Loucy (cell line): ENCODE measurements at regions not wholly inside any gene's neighbourhood (a gene's known extent, or its start where the extent isn't known, plus 50 kb on each side); places are given as distances from the start of the nearest gene placed in this dataset.

Experiments used
- H2AFZ ChIP-seq: fragments of 200-600 bp; sonication (generic); 2 replicates; pipeline ENCODE4 v1.6.0; 2016; ENCODE audit warnings: antibody characterized with exemption, mild to moderate bottlenecking, low read length, moderate library complexity
- H3F3A ChIP-seq: fragments of 200-600 bp; 2 replicates; pipeline ENCODE4 v1.6.0; 2016; ENCODE audit warnings: antibody characterized with exemption, low read depth, mild to moderate bottlenecking
- H3K27me3 ChIP-seq: fragments of 200-600 bp; sonication (generic); 2 replicates; pipeline ENCODE4 v1.6.1; 2014; ENCODE audit warnings: low read length, mild to moderate bottlenecking; ENCODE audit not compliant: insufficient read depth, poor library complexity, severe bottlenecking
- H3K36me3 ChIP-seq: fragments of 200-600 bp; sonication (generic); 2 replicates; pipeline ENCODE4 v1.6.1; 2016; ENCODE audit warnings: low read length; ENCODE audit not compliant: insufficient read depth
- H3K4me1 ChIP-seq: fragments of 200-600 bp; sonication (generic); 2 replicates; pipeline ENCODE4 v1.5.1; 2014; ENCODE audit warnings: low read length, mild to moderate bottlenecking; ENCODE audit not compliant: insufficient read depth, poor library complexity, severe bottlenecking
- H3K4me2 ChIP-seq: fragments of 200-600 bp; sonication (generic); 2 replicates; pipeline ENCODE4 v1.6.0; 2014; ENCODE audit warnings: antibody characterized with exemption, low read length, low read depth, mild to moderate bottlenecking; ENCODE audit not compliant: poor library complexity, severe bottlenecking
- H3K4me3 ChIP-seq: fragments of 200-600 bp; sonication (generic); 2 replicates; pipeline ENCODE4 v1.5.1; 2014; ENCODE audit warnings: low read length, mild to moderate bottlenecking, mixed read lengths; ENCODE audit not compliant: poor library complexity, severe bottlenecking
- H3K79me2 ChIP-seq: fragments of 200-600 bp; sonication (generic); 2 replicates; pipeline ENCODE4 v1.6.1; 2014; ENCODE audit warnings: low read length; ENCODE audit not compliant: insufficient read depth
- H3K9ac ChIP-seq: fragments of 200-600 bp; sonication (generic); 2 replicates; pipeline ENCODE4 v1.6.0; 2014; ENCODE audit warnings: mild to moderate bottlenecking, low read depth, low read length, moderate library complexity; ENCODE audit not compliant: poor library complexity, severe bottlenecking
- H3K9me2 ChIP-seq: fragments of 200-600 bp; sonication (generic); replicated peaks from 2 replicates; pipeline ENCODE4 v1.6.1; 2016; ENCODE audit warnings: low read depth, low read length, mixed read lengths
- H3K9me3 ChIP-seq: fragments of 200-600 bp; sonication (generic); 2 replicates; pipeline ENCODE4 v1.6.1; 2014; ENCODE audit warnings: mild to moderate bottlenecking, antibody characterized with exemption, low read length, low read depth; ENCODE audit not compliant: insufficient read depth
- H4K20me1 ChIP-seq: fragments of 200-600 bp; sonication (generic); 2 replicates; pipeline ENCODE4 v1.6.0; 2014; ENCODE audit warnings: antibody characterized with exemption, low read length, mild to moderate bottlenecking; ENCODE audit not compliant: insufficient read depth, poor library complexity, severe bottlenecking
- EZH2phosphoT487 ChIP-seq: fragments of 200-600 bp; IDR thresholded peaks from 2 replicates; pipeline ENCODE4 v1.6.1; 2018; ENCODE audit warnings: antibody characterized with exemption, mild to moderate bottlenecking, moderate library complexity, borderline replicate concordance
- TF ChIP-seq, protein P1 (sequence below): fragments of 200-600 bp; sonication (generic); conservative IDR thresholded peaks from 2 replicates; pipeline ENCODE4 v1.5.1; 2014; ENCODE audit warnings: mild to moderate bottlenecking, antibody characterized with exemption, low read length

DNA sequence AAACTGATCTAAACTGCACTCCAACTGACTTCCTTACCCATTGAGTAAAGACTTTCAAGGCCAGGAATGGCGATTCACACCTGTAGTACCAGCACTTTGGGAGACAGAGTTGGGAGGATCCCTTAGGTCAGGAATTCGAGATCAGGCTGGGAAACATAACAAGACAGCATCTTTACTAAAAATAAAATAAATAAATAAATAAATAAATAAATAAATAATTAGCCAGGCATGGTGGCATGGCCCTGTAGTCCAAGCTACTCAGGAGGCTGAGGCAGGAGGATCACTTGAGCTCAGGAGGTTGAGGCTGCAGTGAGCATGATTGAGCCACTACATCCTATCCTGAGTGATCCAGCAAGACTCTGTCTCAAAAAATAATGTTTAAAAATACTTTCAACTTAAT is 148.4 kb downstream of the CEMIP2 start:
- H3K4me3 ChIP-seq = no peak overlapping the region
- H3K9me3 ChIP-seq = no peaks in the 10 kb centered on the region
- H2AFZ ChIP-seq = no peak overlapping the region
- no peaks in the 10 kb centered on the region for H3K9me2 ChIP-seq
- H3K79me2 ChIP-seq = no peaks in the 10 kb centered on the region
- H3K4me1 ChIP-seq = no peaks in the 10 kb centered on the region
- H3K27me3 ChIP-seq = no peaks in the 10 kb centered on the region
- no peaks in the 10 kb centered on the region for H3F3A ChIP-seq
- H3K9ac ChIP-seq = no peak overlapping the region
- no peaks in the 10 kb centered on the region for H4K20me1 ChIP-seq
- H3K4me2 ChIP-seq = no peak overlapping the region
- TF ChIP-seq, protein P1, sequence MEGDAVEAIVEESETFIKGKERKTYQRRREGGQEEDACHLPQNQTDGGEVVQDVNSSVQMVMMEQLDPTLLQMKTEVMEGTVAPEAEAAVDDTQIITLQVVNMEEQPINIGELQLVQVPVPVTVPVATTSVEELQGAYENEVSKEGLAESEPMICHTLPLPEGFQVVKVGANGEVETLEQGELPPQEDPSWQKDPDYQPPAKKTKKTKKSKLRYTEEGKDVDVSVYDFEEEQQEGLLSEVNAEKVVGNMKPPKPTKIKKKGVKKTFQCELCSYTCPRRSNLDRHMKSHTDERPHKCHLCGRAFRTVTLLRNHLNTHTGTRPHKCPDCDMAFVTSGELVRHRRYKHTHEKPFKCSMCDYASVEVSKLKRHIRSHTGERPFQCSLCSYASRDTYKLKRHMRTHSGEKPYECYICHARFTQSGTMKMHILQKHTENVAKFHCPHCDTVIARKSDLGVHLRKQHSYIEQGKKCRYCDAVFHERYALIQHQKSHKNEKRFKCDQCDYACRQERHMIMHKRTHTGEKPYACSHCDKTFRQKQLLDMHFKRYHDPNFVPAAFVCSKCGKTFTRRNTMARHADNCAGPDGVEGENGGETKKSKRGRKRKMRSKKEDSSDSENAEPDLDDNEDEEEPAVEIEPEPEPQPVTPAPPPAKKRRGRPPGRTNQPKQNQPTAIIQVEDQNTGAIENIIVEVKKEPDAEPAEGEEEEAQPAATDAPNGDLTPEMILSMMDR = no peak
- no peak for TF ChIP-seq EZH2phosphoT487
- no peaks in the 10 kb centered on the region for H3K36me3 ChIP-seq

DNA sequence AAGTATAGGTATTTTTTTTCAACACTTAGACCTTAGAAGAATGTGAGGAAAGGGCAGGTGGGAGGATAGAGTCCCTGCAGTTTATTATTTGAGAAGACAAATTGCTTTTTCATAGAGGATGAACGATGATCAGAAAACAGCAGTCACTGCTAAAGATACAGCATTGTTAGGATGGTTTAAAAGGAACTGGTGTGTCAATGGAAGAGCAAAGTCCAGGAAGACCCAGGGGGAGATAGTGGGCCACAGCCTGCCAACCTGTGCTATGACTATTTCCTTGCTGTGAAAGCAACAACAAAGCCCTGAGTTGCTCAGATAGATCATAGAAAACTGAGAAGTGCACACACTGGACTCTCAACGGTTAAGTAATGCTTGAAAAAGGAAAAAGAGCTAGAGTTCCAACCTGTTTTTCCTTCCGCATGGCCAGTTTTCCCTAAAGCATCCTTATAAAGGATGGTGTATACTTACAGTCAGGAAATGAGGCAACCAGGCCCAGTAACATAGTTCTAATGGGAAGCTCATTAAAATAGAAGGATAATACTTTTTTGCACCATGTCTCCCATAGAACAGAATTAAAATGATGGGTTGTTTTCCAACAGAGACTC is 153.8 kb downstream of the CEMIP2 start:
- Histone ChIP-seq H3K9me3 (no peaks in the 10 kb centered on the region), H4K20me1 (no peaks in the 10 kb centered on the region), H3K4me1 (no peaks in the 10 kb centered on the region), H3K27me3 (no peaks in the 10 kb centered on the region), H2AFZ (peak overlapping the region; percentile 33; the same call in 1 of the 2 replicates), H3K4me3 (no peak overlapping the region), H3K9ac (no peak overlapping the region), H3K4me2 (no peak overlapping the region), H3K36me3 (no peaks in the 10 kb centered on the region), H3K79me2 (no peaks in the 10 kb centered on the region), H3K9me2 (no peaks in the 10 kb centered on the region), H3F3A (no peaks in the 10 kb centered on the region)
- TF ChIP-seq, protein P1 = no peak
- no peak for TF ChIP-seq EZH2phosphoT487

- Histone ChIP-seq H3K9me2 (no peaks in the 10 kb centered on the region), H3K9ac (no peak overlapping the region), H3K4me2 (no peak overlapping the region), H3F3A (no peaks in the 10 kb centered on the region), H3K79me2 (no peaks in the 10 kb centered on the region), H3K27me3 (no peaks in the 10 kb centered on the region), H2AFZ (no peak overlapping the region), H3K9me3 (no peaks in the 10 kb centered on the region), H4K20me1 (no peaks in the 10 kb centered on the region), H3K36me3 (no peaks in the 10 kb centered on the region), H3K4me1 (no peaks in the 10 kb centered on the region), H3K4me3 (no peak overlapping the region)
- TF ChIP-seq EZH2phosphoT487 = no peak
- TF ChIP-seq, protein P1 = no peak
Observed at GRCh38 chr9:71612889-71613288, 155.4 kb downstream of the CEMIP2 start.
